A673 (cell line): ENCODE measurements at regions not wholly inside any gene's neighbourhood (a gene's known extent, or its start where the extent isn't known, plus 50 kb on each side); places are given as distances from the start of the nearest gene placed in this dataset.
"Not testable (repeated sequence)": the region's sequence is repeated elsewhere in the genome, so short reads cannot be mapped to it uniquely, and the experiment has no call there.

Source experiments
- BruUV-seq: library from RNA; stranded (reverse); fragments of 400-500 nt; replicated peaks from 2 replicates; lab custom pipeline; 2021; lab: Mats Ljungman, UMichigan
- CTCF ChIA-PET: fragments of 300-600 bp; sonication (Branson Sonifier 250); formaldehyde crosslinking; loops from one replicate; lab custom pipeline; 2022; ENCODE audit warnings: antibody characterized with exemption; lab: Charles Lee
- POLR2A ChIA-PET: fragments of 300-600 bp; sonication (Branson Sonifier 250); formaldehyde crosslinking; loops from one replicate; lab custom pipeline; 2022; ENCODE audit warnings: antibody characterized with exemption; ENCODE audit not compliant: low non-redundant PET; lab: Charles Lee
- DNase-seq: peaks from one replicate; pipeline ENCODE4 v3.0.0-alpha.2; 2015; ENCODE audit warnings: low spot score
- H3K27ac ChIP-seq: fragments of 200-600 bp; sonication (generic); 2 replicates; pipeline ENCODE4 v1.5.1; 2016; ENCODE audit warnings: mixed run types, low read depth, mild to moderate bottlenecking, mixed read lengths, antibody characterized with exemption, low read length; ENCODE audit not compliant: poor library complexity, severe bottlenecking
- H3K27me3 ChIP-seq: fragments of 200-600 bp; sonication (generic); replicated peaks from 2 replicates; pipeline ENCODE4 v1.6.1; 2017; ENCODE audit warnings: mixed run types, low read depth, mild to moderate bottlenecking, mixed read lengths, antibody characterized with exemption, low read length; ENCODE audit not compliant: insufficient read depth, poor library complexity
- H3K36me3 ChIP-seq: fragments of 200-600 bp; sonication (generic); 2 replicates; pipeline ENCODE4 v1.6.1; 2016; ENCODE audit warnings: mixed run types, mild to moderate bottlenecking, mixed read lengths, antibody characterized with exemption, low read length; ENCODE audit not compliant: insufficient read depth, poor library complexity, severe bottlenecking
- H3K4me1 ChIP-seq: fragments of 200-600 bp; sonication (generic); 2 replicates; pipeline ENCODE4 v1.6.1; 2017; ENCODE audit warnings: mixed run types, mild to moderate bottlenecking, mixed read lengths, antibody characterized with exemption, low read length; ENCODE audit not compliant: insufficient read depth, poor library complexity, severe bottlenecking
- H3K4me3 ChIP-seq: fragments of 200-600 bp; sonication (generic); 2 replicates; pipeline ENCODE4 v1.5.1; 2016; ENCODE audit warnings: low read depth, mixed run types, mild to moderate bottlenecking, mixed read lengths, low read length; ENCODE audit not compliant: poor library complexity, severe bottlenecking
- H3K9me3 ChIP-seq: fragments of 200-600 bp; sonication (generic); 2 replicates; pipeline ENCODE4 v1.6.1; 2016; ENCODE audit warnings: mixed run types, low read depth, mild to moderate bottlenecking, mixed read lengths, antibody characterized with exemption, low read length; ENCODE audit not compliant: poor library complexity, severe bottlenecking
- EZH2 ChIP-seq: fragments of 200-600 bp; sonication (generic); IDR thresholded peaks from 2 replicates; pipeline ENCODE4 v1.6.1; 2017; ENCODE audit warnings: borderline replicate concordance, low read depth, mild to moderate bottlenecking, mixed read lengths, antibody characterized with exemption, low read length; ENCODE audit not compliant: poor library complexity, severe bottlenecking
- intact Hi-C: fragments of 100-400 bp; cut with micrococcal nuclease; formaldehyde crosslinking; loops from one replicate; pipeline ENCODE4 v1.10.0; 2022; ENCODE audit not compliant: unreplicated experiment
- TF ChIP-seq, protein P1 (sequence below): fragments of 300-800, 200-600 bp; sonication (generic); conservative IDR thresholded peaks from 2 replicates; pipeline ENCODE4 v1.5.1; 2017; ENCODE audit warnings: low read depth, mild to moderate bottlenecking, antibody characterized with exemption, low read length, moderate library complexity, mixed read lengths

DNA sequence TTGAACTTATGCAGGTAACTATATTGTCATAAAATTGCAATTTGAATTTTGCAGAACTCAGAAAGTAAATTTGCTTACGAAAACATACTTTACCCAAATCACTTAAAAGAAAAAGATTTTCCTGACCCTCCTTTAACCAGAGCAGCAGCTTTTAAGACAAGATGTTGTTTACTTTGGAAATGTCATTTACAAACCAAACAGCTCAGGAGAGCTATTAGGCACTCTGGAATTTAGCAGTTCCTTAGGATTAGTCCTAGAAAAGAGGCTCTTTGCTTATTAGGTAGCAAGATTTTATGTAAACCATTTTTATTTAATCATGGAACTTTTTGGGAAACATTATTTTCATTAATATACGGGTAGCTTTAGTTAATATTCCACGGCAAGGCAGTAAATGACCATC is 765.7 kb upstream of the POU3F4 start:
- Histone ChIP-seq H3K4me3 (no peak overlapping the region), H3K36me3 (no peaks in the 10 kb centered on the region), H3K27me3 (no peaks in the 10 kb centered on the region), H3K4me1 (no peaks in the 10 kb centered on the region), H3K9me3 (no peaks in the 10 kb centered on the region), H3K27ac (no peak overlapping the region)
- ChIA-PET POLR2A (no interaction called here), CTCF (no interaction called here)
- BruUV-seq: no TSS peak
- intact Hi-C loops: no loop called here
- no peak for DNase-seq
- TF ChIP-seq, protein P1, sequence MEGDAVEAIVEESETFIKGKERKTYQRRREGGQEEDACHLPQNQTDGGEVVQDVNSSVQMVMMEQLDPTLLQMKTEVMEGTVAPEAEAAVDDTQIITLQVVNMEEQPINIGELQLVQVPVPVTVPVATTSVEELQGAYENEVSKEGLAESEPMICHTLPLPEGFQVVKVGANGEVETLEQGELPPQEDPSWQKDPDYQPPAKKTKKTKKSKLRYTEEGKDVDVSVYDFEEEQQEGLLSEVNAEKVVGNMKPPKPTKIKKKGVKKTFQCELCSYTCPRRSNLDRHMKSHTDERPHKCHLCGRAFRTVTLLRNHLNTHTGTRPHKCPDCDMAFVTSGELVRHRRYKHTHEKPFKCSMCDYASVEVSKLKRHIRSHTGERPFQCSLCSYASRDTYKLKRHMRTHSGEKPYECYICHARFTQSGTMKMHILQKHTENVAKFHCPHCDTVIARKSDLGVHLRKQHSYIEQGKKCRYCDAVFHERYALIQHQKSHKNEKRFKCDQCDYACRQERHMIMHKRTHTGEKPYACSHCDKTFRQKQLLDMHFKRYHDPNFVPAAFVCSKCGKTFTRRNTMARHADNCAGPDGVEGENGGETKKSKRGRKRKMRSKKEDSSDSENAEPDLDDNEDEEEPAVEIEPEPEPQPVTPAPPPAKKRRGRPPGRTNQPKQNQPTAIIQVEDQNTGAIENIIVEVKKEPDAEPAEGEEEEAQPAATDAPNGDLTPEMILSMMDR: no peak
- TF ChIP-seq EZH2: no peak

DNA sequence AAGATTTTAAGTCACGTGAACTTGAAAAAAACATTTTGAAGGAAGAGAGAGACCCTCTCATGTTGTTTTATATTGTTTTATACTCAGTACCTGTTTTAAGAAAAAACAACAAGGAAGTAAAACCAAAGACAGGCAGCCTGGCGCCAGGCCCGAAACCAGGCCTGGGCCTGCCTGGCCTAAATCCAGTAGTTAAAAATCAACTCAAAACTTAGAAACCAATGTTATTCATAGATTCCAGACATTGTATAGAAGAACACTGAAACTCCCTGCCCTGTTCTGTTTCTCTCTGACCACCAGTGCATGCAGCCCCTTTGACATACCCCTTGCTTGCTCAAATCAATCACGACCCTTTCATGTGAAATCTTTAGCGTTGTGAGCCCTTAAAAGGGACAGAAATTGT is 762.4 kb upstream of the POU3F4 start:
- H3K4me3 ChIP-seq, BruUV-seq, CTCF ChIA-PET, H3K4me1 ChIP-seq, H3K27ac ChIP-seq, intact Hi-C loops, POLR2A ChIA-PET, H3K27me3 ChIP-seq, H3K36me3 ChIP-seq, DNase-seq, H3K9me3 ChIP-seq: not testable (repeated sequence)

DNA sequence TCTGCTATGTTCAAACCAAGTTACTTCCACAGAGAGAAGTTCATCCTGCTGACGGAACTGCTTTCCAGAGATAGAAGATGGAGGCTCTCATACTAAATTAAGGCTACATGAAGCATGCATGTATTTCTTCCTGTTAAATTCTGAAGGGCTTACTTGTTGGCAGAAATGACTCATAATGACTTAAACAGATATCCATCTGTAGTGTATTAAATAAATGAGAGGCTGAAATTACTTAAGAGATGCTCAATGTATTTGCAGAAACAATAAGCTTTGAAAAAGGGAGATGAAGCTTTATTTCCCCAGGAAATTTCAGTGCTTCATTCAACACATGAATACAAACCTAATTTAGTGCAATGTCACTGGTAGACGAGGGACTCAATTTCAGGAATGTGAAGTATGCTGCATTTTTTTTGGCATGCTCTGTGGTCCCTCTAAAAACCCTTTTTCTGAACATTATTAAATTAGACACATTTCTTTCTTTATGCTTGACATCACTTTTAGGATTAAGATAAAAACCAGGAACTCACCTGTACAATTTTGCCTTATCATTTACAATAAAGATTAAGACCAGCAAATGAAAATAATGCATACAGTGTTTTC is 759.1 kb upstream of the POU3F4 start:
- POLR2A ChIA-PET: no interaction called here
- intact Hi-C loops: no loop called here
- H3K36me3 ChIP-seq: no peaks in the 10 kb centered on the region
- no peak overlapping the region for H3K27ac ChIP-seq
- CTCF ChIA-PET: no interaction called here
- no TSS peak for BruUV-seq
- H3K4me3 ChIP-seq: no peak overlapping the region
- TF ChIP-seq EZH2: no peak
- TF ChIP-seq, protein P1: no peak
- H3K4me1 ChIP-seq: no peaks in the 10 kb centered on the region
- H3K9me3 ChIP-seq: no peaks in the 10 kb centered on the region
- no peak for DNase-seq
- H3K27me3 ChIP-seq: no peaks in the 10 kb centered on the region

DNA sequence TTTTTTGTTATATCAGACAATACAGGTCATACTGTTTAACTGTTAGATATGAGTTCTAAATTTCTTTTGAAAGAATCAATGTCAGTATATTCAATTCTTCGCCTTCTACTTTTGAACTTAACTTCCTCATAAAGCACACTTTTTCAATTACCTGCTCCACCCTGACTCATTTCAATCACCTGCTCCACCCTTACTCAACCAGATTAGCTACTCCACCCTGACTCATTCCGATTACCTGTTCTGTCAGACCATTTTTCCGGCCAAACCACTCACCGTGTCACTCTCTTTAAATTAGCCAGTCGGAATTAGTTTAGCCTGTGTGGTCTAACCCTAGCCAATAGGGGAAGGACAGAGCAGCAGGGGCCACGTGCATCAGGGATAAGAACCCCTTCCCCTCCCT is 751.8 kb upstream of the POU3F4 start:
- CTCF ChIA-PET: no interaction called here
- no TSS peak for BruUV-seq

More for the DNA sequence above, 751.8 kb upstream of the POU3F4 start:
- no peak for DNase-seq
- H3K4me1 ChIP-seq: no peaks in the 10 kb centered on the region
- no peaks in the 10 kb centered on the region for H3K9me3 ChIP-seq
- intact Hi-C loops: loop anchor here (5.0 kb wide), 1 partner anchor 34 kb away; no protein-coding TSS in a partner anchor
- no peak for TF ChIP-seq EZH2
- TF ChIP-seq, protein P1: no peak
- H3K4me3 ChIP-seq: no peak overlapping the region
- H3K27me3 ChIP-seq: no peaks in the 10 kb centered on the region
- no peaks in the 10 kb centered on the region for H3K36me3 ChIP-seq
- no peak overlapping the region for H3K27ac ChIP-seq
- POLR2A ChIA-PET: no interaction called here
